ENCODE measurements at regions not wholly inside any gene's neighbourhood (a gene's known extent, or its start where the extent isn't known, plus 50 kb on each side); places are given as distances from the start of the nearest gene placed in this dataset.

- no peak for TF ChIP-seq CTCF (IDR thresholded peaks at IDR 0.05)
- DNase-seq (ENCODE audit: low spot score), result no peak
- no peak for ATAC-seq (ENCODE audit: low FRiP score)
Observed at GRCh38 chr16:63059676-63060075, 1023.4 kb upstream of the CDH8 start.

GRCh38 chr16:63057341-63057740 lies 1021.1 kb upstream of the CDH8 start:
- TF ChIP-seq CTCF (IDR thresholded peaks at IDR 0.05), result no peak
- no peak for ATAC-seq (ENCODE audit: low FRiP score)
- DNase-seq (ENCODE audit: low spot score), result no peak

- ATAC-seq (ENCODE audit: low FRiP score), result no peak
- DNase-seq (ENCODE audit: low spot score), result no peak
- no peak for TF ChIP-seq CTCF (IDR thresholded peaks at IDR 0.05)
Observed at GRCh38 chr16:63050391-63050790, 1014.2 kb upstream of the CDH8 start.

GRCh38 chr16:63038397-63039106 lies 1002.3 kb upstream of the CDH8 start:
- no peak for TF ChIP-seq CTCF (IDR thresholded peaks at IDR 0.05)
- ATAC-seq (ENCODE audit: low FRiP score) (no peak), DNase-seq (ENCODE audit: low spot score) (no peak)

- ATAC-seq (ENCODE audit: low FRiP score), result no peak
- no peak for TF ChIP-seq CTCF (IDR thresholded peaks at IDR 0.05)
- DNase-seq (ENCODE audit: low spot score), result no peak
Observed at GRCh38 chr16:63037761-63038396, 1001.6 kb upstream of the CDH8 start.

- TF ChIP-seq CTCF (IDR thresholded peaks at IDR 0.05), result no peak
- DNase-seq (ENCODE audit: low spot score), result no peak
Observed at GRCh38 chr16:63018581-63019223, 982.5 kb upstream of the CDH8 start.

More at GRCh38 chr16:63018581-63019223, 982.5 kb upstream of the CDH8 start:
- no peak for ATAC-seq (ENCODE audit: low FRiP score)

All from omental fat pad (tissue), 3 donors.